ENCODE measurements at regions not wholly inside any gene's neighbourhood (a gene's known extent, or its start where the extent isn't known, plus 50 kb on each side); places are given as distances from the start of the nearest gene placed in this dataset.

DNA sequence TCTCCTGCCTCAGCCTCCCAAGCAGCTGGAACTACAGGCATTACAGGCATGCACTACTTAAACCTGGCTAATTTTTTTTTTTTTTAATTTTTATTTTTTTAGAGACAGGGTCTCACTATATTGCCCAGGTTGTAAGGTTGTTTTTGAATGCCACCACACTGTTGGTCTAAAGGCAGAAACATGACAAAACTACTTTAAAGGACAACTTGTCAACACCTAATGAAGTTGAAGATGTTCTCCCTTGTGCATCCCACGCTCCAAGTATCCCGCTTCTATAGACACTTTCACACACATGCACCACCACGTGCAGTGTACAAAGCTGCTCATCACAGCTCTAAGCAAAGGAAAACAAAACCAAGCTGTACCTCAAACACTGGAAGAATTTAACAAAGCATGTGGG, 226.4 kb downstream of the FGFR2 start:
- Histone ChIP-seq H3K4me3 (ENCODE audit: low read depth, low read length) (no peak overlapping the region), H3K4me2 (ENCODE audit: low read length) (no peak overlapping the region), H3K27ac (no peak overlapping the region), H3K9ac (no peak overlapping the region), H3K4me1 (no peaks in the 10 kb centered on the region), H3K79me2 (no peaks in the 10 kb centered on the region), H3K36me3 (ENCODE audit: control insufficient read depth, insufficient read depth, low read length) (no peaks in the 10 kb centered on the region), H2AFZ (no peak overlapping the region), H3K9me3 (ENCODE audit: control insufficient read depth, low read length) (no peaks in the 10 kb centered on the region), H3K27me3 (ENCODE audit: control insufficient read depth, insufficient read depth, low read length) (no peaks in the 10 kb centered on the region)
- TF ChIP-seq, protein P1, sequence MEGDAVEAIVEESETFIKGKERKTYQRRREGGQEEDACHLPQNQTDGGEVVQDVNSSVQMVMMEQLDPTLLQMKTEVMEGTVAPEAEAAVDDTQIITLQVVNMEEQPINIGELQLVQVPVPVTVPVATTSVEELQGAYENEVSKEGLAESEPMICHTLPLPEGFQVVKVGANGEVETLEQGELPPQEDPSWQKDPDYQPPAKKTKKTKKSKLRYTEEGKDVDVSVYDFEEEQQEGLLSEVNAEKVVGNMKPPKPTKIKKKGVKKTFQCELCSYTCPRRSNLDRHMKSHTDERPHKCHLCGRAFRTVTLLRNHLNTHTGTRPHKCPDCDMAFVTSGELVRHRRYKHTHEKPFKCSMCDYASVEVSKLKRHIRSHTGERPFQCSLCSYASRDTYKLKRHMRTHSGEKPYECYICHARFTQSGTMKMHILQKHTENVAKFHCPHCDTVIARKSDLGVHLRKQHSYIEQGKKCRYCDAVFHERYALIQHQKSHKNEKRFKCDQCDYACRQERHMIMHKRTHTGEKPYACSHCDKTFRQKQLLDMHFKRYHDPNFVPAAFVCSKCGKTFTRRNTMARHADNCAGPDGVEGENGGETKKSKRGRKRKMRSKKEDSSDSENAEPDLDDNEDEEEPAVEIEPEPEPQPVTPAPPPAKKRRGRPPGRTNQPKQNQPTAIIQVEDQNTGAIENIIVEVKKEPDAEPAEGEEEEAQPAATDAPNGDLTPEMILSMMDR (IDR thresholded peaks at IDR 0.05), result no peak

DNA sequence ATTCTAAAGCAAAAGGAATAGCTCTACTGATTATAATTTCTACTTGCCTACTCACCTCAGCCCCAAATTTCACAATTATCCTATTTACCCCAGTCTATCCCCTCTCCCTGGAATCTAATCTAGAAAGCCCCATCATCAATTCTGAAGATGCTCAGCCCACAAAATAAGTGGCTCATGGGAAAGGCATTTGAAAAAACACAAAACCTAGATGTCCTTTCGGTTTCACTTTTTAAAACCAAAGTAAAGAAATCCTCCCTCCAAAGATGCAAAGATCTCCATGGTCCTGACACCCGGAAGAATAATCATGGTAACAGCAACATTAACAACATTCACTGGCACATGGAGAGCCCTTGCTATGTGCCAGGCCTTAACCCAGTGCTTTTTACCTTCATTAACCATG, 224.8 kb downstream of the FGFR2 start:
- no peak overlapping the region for H3K27ac ChIP-seq
- H2AFZ ChIP-seq, result no peak overlapping the region
- H3K4me1 ChIP-seq, result no peaks in the 10 kb centered on the region
- no peak overlapping the region for H3K9ac ChIP-seq
- no peaks in the 10 kb centered on the region for H3K9me3 ChIP-seq (ENCODE audit: control insufficient read depth, low read length)
- no peaks in the 10 kb centered on the region for H3K27me3 ChIP-seq (ENCODE audit: control insufficient read depth, insufficient read depth, low read length)
- no peak overlapping the region for H3K4me3 ChIP-seq (ENCODE audit: low read depth, low read length)
- TF ChIP-seq, protein P1 (IDR thresholded peaks at IDR 0.05), result no peak
- no peaks in the 10 kb centered on the region for H3K36me3 ChIP-seq (ENCODE audit: control insufficient read depth, insufficient read depth, low read length)
- H3K79me2 ChIP-seq, result no peaks in the 10 kb centered on the region
- H3K4me2 ChIP-seq (ENCODE audit: low read length), result no peak overlapping the region

DNA sequence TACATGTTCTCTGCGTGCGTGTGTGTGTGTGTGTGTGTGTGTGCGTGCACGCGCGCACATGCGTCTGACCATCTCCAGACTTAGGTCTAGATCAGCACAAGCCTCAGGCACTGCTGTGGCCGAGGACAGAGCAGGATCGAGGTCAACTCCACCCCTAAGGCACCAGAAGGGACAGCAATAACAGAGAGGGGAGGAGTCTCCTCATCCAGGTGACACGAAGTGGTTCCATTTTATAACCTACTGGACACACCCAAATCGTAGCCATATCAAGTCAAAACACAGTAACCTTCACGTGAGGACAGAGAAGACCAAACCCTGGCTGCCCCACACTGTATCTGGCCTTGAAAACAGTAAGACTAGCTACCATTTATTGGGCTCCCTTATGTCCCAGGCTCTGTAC, 224.1 kb downstream of the FGFR2 start:
- no peaks in the 10 kb centered on the region for H3K36me3 ChIP-seq (ENCODE audit: control insufficient read depth, insufficient read depth, low read length)

GRCh38 chr10:121375172-121375571, 223.1 kb downstream of the FGFR2 start:
- Histone ChIP-seq H3K79me2 (no peaks in the 10 kb centered on the region), H3K9me3 (ENCODE audit: control insufficient read depth, low read length) (no peaks in the 10 kb centered on the region), H3K9ac (no peak overlapping the region), H3K4me3 (ENCODE audit: low read depth, low read length) (no peak overlapping the region), H3K27me3 (ENCODE audit: control insufficient read depth, insufficient read depth, low read length) (no peaks in the 10 kb centered on the region), H3K27ac (no peak overlapping the region), H3K36me3 (ENCODE audit: control insufficient read depth, insufficient read depth, low read length) (no peaks in the 10 kb centered on the region), H3K4me2 (ENCODE audit: low read length) (no peak overlapping the region), H2AFZ (no peak overlapping the region), H3K4me1 (no peaks in the 10 kb centered on the region)
- TF ChIP-seq, protein P1 (IDR thresholded peaks at IDR 0.05), result no peak

More for the DNA sequence above, 224.1 kb downstream of the FGFR2 start:
- H2AFZ ChIP-seq, result no peak overlapping the region
- no peak overlapping the region for H3K4me3 ChIP-seq (ENCODE audit: low read depth, low read length)
- TF ChIP-seq, protein P1 (IDR thresholded peaks at IDR 0.05), result no peak
- H3K9me3 ChIP-seq (ENCODE audit: control insufficient read depth, low read length), result no peaks in the 10 kb centered on the region
- H3K27me3 ChIP-seq (ENCODE audit: control insufficient read depth, insufficient read depth, low read length), result no peaks in the 10 kb centered on the region
- H3K79me2 ChIP-seq, result no peaks in the 10 kb centered on the region
- H3K4me1 ChIP-seq, result no peaks in the 10 kb centered on the region
- H3K27ac ChIP-seq, result no peak overlapping the region
- no peak overlapping the region for H3K9ac ChIP-seq
- no peak overlapping the region for H3K4me2 ChIP-seq (ENCODE audit: low read length)

GRCh38 chr10:121378251-121378801, 219.9 kb downstream of the FGFR2 start:
- no peaks in the 10 kb centered on the region for H3K9me3 ChIP-seq (ENCODE audit: control insufficient read depth, low read length)
- H2AFZ ChIP-seq, result no peak overlapping the region
- H3K4me3 ChIP-seq (ENCODE audit: low read depth, low read length), result no peak overlapping the region
- H3K27me3 ChIP-seq (ENCODE audit: control insufficient read depth, insufficient read depth, low read length), result no peaks in the 10 kb centered on the region
- no peak overlapping the region for H3K4me2 ChIP-seq (ENCODE audit: low read length)
- H3K9ac ChIP-seq, result no peak overlapping the region
- H3K36me3 ChIP-seq (ENCODE audit: control insufficient read depth, insufficient read depth, low read length), result no peaks in the 10 kb centered on the region
- H3K27ac ChIP-seq, result no peak overlapping the region
- no peaks in the 10 kb centered on the region for H3K79me2 ChIP-seq
- TF ChIP-seq, protein P1 (IDR thresholded peaks at IDR 0.05), result no peak
- H3K4me1 ChIP-seq, result no peaks in the 10 kb centered on the region
